ENCODE measurements at regions not wholly inside any gene's neighbourhood (a gene's known extent, or its start where the extent isn't known, plus 50 kb on each side); places are given as distances from the start of the nearest gene placed in this dataset.

GRCh38 chr6:26197933-26198721 lies 110.9 kb downstream of the HFE start:
- DNase-seq, result peak; percentile 64

- no peak for DNase-seq
These were observed 111.5 kb downstream of the HFE start for GRCh38 chr6:26198722-26199056.

GRCh38 chr6:26199057-26199772 lies 112.0 kb downstream of the HFE start:
- DNase-seq, result peak; percentile 80

GRCh38 chr6:26199773-26200764 lies 112.8 kb downstream of the HFE start:
- no peak for DNase-seq

- DNase-seq, result no peak
These were observed 113.9 kb downstream of the HFE start for GRCh38 chr6:26200918-26201721.

GRCh38 chr6:26202201-26202611 lies 115.0 kb downstream of the HFE start:
- DNase-seq, result no peak

- no peak for DNase-seq
These were observed 115.8 kb downstream of the HFE start for GRCh38 chr6:26202811-26203583.

GRCh38 chr6:26204332-26205160 lies 117.3 kb downstream of the HFE start:
- DNase-seq, result peak; percentile 88

GRCh38 chr6:26205161-26205624 lies 118.0 kb downstream of the HFE start:
- peak; percentile 84 for DNase-seq

GRCh38 chr6:26205625-26206574 lies 118.7 kb downstream of the HFE start:
- no peak for DNase-seq

GRCh38 chr6:26206868-26207801 lies 119.9 kb downstream of the HFE start:
- DNase-seq, result no peak

- no peak for DNase-seq
These were observed 124.7 kb downstream of the HFE start for GRCh38 chr6:26211963-26212362.

GRCh38 chr6:26213334-26214075 lies 126.3 kb downstream of the HFE start:
- DNase-seq, result no peak

GRCh38 chr6:26214803-26215584 lies 127.8 kb downstream of the HFE start:
- peak; percentile 31 for DNase-seq

GRCh38 chr6:26215585-26216358 lies 128.5 kb downstream of the HFE start:
- DNase-seq, result peak; percentile 65
